GM20000 (cell line): ENCODE measurements at regions not wholly inside any gene's neighbourhood (a gene's known extent, or its start where the extent isn't known, plus 50 kb on each side); places are given as distances from the start of the nearest gene placed in this dataset.

ENCODE experiments used
- DNase-seq: peaks from one replicate; pipeline ENCODE4 v3.0.0; 2012; ENCODE audit warnings: low spot score
- TF ChIP-seq, protein P1 (sequence below): IDR thresholded peaks from 2 replicates; pipeline ENCODE4 v1.5.1; 2012; ENCODE audit warnings: mild to moderate bottlenecking, control low read depth; ENCODE audit errors: extremely low read depth, missing control alignments

DNA sequence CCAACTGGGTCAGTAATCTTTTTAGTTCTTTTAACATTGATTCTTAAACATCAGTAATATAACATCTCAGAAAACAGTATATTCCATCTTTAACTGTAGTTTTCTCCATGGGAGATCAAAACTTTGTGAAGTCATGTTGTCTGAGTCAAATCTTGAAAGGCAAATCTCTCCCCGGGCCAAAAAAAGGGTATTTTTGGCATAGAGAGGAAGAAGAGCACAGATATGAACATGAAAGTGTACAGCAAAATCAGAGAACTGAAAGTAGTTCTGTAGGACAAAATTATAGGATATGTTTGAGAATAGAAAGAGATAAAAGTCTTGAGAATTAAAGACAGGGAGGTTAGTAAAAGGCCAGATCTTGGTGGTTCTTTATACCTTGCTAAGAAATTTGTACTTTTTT lies 176.4 kb upstream of the GYPA start:
- TF ChIP-seq, protein P1, sequence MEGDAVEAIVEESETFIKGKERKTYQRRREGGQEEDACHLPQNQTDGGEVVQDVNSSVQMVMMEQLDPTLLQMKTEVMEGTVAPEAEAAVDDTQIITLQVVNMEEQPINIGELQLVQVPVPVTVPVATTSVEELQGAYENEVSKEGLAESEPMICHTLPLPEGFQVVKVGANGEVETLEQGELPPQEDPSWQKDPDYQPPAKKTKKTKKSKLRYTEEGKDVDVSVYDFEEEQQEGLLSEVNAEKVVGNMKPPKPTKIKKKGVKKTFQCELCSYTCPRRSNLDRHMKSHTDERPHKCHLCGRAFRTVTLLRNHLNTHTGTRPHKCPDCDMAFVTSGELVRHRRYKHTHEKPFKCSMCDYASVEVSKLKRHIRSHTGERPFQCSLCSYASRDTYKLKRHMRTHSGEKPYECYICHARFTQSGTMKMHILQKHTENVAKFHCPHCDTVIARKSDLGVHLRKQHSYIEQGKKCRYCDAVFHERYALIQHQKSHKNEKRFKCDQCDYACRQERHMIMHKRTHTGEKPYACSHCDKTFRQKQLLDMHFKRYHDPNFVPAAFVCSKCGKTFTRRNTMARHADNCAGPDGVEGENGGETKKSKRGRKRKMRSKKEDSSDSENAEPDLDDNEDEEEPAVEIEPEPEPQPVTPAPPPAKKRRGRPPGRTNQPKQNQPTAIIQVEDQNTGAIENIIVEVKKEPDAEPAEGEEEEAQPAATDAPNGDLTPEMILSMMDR = no peak
- no peak for DNase-seq

DNA sequence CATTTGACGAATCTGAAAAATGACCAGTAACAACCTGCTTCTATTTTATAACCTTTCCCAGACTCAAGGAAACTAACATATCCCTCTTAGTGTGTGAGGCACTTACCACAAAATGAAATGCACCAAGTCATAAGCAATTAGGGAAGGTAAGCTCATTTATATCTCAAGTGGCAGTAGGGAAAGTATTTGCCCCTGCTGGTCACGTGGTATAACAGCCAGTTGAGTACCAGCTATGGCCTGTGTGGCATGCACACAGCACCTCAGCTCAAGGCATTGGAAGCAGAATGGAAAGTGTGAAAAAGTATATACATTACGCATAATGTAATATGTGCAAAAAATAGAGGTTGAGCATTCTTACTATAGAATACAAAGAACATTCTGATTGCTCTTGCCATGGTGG lies 178.3 kb upstream of the GYPA start:
- TF ChIP-seq, protein P1 = peak; percentile 1
- DNase-seq = no peak

DNA sequence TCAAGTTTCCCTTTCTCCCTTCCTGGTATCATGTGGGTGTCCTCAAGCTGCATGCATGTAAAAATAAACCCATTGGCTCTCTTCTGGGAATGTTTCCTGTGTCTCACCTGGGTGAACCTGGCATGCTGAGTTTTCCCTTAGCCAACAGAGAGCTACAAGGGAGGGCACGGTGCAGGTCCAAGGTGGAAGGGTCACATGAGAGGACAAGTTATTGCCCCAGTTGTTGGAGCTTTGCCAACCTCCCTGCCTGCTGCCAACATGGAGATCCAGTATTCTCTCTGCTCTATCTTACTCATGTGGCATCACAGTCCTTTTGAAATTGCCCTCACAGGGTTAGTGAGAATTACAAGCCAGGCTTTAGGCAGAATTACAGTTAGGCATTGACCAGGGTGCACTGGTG lies 196.1 kb upstream of the GYPA start:
- no peak for DNase-seq
- TF ChIP-seq, protein P1 = no peak

DNA sequence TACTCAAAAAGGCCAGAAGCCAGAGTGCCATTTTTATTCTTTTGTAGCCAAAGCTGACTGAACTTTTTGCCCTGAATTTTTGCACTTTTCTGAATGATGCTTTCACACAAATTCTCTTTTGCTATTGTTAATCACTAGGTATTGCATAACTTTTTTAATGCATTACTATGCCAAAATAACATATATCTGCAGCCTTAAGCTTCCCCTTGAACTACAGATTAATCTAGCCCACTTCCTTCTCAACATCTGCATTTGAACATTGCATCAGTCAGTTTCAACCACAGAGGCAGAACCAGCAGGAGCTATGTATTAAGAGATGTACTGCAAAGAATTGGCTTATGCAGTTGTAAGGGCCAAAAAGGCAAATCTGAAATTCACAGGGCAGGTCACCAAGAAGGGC lies 197.6 kb upstream of the GYPA start:
- DNase-seq = no peak

DNA sequence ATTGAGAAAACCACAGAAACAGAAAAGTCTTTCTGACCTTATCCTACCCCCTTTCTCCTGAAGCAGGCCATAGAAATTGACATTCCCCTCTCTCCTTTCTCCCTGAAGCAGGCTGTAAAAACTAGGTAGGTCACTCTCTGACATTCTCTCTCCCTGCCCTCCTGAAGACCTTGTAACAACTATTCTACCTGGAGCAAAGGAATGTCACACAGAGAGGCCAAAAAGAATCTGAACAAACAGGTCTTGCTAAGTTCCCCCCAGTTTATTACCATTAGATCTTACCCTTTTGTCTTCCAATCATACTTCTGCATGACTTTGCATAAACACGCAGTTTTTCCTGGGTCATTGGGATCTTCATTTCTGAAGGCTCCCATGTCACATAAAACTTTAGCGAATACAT lies 198.3 kb upstream of the GYPA start:
- TF ChIP-seq, protein P1 = no peak
- DNase-seq = no peak

More for the DNA sequence above, 197.6 kb upstream of the GYPA start:
- TF ChIP-seq, protein P1 = no peak

DNA sequence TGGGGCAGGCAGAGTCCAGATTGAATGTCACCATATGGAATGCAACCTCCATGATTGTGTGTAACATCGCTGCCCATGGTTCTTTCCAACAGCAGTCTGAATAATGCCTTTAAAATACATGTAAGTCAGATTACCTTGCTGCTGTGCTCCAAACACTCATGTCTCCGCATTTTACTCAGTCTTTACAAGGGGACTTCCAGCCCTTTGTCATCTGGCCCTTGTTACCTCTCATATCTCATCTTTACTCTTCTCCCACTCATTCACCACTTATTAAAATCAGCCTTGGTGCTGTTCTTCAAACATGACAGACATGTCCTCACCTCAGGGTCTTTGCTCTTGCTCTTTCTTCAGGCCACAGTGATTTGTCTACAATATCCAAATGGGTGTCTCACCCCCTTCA lies 200.4 kb upstream of the GYPA start:
- no peak for DNase-seq
- TF ChIP-seq, protein P1 = no peak

DNA sequence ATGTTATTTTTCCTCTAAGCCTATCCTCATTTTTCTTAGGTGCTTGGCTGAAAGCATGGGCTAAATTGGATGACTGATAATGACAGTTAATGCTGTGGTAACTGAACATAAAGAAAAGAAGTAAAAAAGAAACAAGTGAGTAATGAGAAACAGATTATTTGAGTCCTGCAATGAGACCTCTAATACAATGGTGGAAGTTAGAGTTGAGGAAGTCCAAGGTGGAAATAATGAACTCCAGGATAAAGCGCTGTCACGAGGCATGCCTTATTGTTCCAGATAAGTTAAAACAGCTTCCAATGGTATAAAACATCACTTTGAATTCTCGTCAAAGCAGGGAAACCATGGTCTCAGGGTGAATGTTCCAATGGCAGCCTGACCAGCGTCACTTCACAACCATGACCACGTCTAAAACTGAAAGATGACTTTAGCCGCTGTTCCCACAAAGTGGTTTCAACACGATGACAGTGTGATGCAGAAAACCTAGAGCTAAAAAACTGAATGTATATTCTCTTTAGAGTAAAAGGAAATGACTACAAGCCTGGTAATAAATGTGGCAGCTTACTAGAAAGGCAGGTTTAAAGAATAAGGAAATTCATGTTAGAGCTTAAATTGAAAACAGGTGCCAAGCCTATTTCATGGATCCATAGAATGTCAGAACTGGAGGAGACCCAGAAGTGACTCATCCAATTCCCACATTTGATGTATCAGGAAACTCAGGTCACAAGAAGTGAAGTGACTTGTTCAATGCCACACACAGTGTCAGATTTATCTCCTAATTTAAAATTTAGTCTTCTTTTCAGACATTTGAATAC lies 202.6 kb upstream of the GYPA start:
- DNase-seq = no peak
- TF ChIP-seq, protein P1 = no peak
